Neural crest cell (in vitro differentiated cells): ENCODE measurements at regions not wholly inside any gene's neighbourhood (a gene's known extent, or its start where the extent isn't known, plus 50 kb on each side); places are given as distances from the start of the nearest gene placed in this dataset.

Source experiments
- DNase-seq: peaks from one replicate; pipeline ENCODE4 v3.0.0; 2021; ENCODE audit warnings: low read depth, mixed read lengths, low spot score
- H3K27ac Mint-ChIP-seq: one replicate; pipeline ENCODE4 v1.8.0; 2021; ENCODE audit warnings: mild to moderate bottlenecking, mixed read lengths; ENCODE audit not compliant: unreplicated experiment
- H3K27me3 Mint-ChIP-seq: 2 replicates; pipeline ENCODE4 v1.8.0; 2021; ENCODE audit warnings: low read depth, mild to moderate bottlenecking, mixed read lengths
- H3K36me3 Mint-ChIP-seq: 2 replicates; pipeline ENCODE4 v1.8.0; 2021; ENCODE audit warnings: low read depth, mild to moderate bottlenecking, mixed read lengths
- H3K4me1 Mint-ChIP-seq: 2 replicates; pipeline ENCODE4 v1.8.0; 2021; ENCODE audit warnings: mixed read lengths
- H3K4me3 Mint-ChIP-seq: one replicate; pipeline ENCODE4 v1.8.0; 2021; ENCODE audit warnings: mild to moderate bottlenecking, mixed read lengths
- H3K9me3 Mint-ChIP-seq: 2 replicates; pipeline ENCODE4 v1.8.0; 2021; ENCODE audit warnings: mixed read lengths
- TF ChIP-seq, protein P1 (sequence below): fragments of 200-600 bp; sonication (generic); conservative IDR thresholded peaks from 2 replicates; pipeline ENCODE4 v1.5.0; 2021; ENCODE audit warnings: antibody characterized with exemption, mild to moderate bottlenecking

DNA sequence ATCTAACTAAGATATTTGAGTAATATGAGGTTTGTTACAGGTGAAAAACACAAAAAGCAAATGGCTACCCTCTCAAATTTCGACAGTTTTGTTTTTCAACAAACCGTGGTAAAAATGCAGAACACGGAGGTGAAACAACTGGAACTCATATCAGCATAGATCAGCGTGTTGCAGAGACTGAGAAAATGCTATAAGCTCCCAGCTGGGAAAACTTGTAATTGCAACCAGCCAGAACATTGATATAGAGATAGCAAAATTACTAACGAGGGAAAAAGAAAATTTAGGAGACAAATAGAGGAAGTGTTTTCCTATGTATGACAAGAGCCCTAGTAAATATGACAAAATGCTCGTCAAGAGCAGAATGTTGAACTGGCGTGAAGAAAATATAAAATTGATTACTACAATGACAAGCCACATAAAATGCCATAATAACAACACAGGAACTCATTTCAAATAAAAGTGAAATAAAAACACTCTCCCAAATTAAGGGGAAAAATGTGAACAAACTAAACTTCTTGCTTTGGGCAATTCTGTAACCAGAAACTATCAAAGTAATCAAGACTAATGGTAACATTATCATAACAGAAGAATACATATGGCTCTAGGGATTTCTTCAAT lies 1989.8 kb downstream of the EFNA5 start:
- no peaks in the 10 kb centered on the region for H3K9me3 Mint-ChIP-seq
- TF ChIP-seq, protein P1, sequence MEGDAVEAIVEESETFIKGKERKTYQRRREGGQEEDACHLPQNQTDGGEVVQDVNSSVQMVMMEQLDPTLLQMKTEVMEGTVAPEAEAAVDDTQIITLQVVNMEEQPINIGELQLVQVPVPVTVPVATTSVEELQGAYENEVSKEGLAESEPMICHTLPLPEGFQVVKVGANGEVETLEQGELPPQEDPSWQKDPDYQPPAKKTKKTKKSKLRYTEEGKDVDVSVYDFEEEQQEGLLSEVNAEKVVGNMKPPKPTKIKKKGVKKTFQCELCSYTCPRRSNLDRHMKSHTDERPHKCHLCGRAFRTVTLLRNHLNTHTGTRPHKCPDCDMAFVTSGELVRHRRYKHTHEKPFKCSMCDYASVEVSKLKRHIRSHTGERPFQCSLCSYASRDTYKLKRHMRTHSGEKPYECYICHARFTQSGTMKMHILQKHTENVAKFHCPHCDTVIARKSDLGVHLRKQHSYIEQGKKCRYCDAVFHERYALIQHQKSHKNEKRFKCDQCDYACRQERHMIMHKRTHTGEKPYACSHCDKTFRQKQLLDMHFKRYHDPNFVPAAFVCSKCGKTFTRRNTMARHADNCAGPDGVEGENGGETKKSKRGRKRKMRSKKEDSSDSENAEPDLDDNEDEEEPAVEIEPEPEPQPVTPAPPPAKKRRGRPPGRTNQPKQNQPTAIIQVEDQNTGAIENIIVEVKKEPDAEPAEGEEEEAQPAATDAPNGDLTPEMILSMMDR = no peak
- H3K36me3 Mint-ChIP-seq = no peaks in the 10 kb centered on the region
- no peaks in the 10 kb centered on the region for H3K4me1 Mint-ChIP-seq
- no peak overlapping the region for H3K27ac Mint-ChIP-seq
- H3K27me3 Mint-ChIP-seq = no peaks in the 10 kb centered on the region
- DNase-seq = no peak
- no peak overlapping the region for H3K4me3 Mint-ChIP-seq

DNA sequence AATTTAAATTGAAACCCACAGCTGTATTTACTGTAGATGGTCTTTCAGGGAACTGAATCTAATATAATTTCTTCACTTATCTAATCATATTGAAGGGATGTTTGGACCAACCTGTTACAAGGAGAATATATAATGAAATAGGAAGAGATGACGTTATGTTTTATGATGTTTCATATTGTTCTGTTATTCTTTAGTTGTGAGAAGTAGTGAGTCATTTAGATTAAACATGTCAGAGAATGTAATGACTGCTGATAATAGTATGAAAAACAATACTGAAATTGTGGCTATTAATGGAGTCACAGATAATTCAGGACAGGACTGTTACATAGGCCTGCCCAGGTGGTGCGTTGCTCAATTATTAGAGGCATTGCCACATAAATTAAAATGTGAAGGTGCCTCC lies 1993.4 kb downstream of the EFNA5 start:
- no peak for DNase-seq
- no peaks in the 10 kb centered on the region for H3K27me3 Mint-ChIP-seq
- no peaks in the 10 kb centered on the region for H3K36me3 Mint-ChIP-seq
- no peak overlapping the region for H3K27ac Mint-ChIP-seq
- TF ChIP-seq, protein P1 = no peak
- H3K9me3 Mint-ChIP-seq = no peaks in the 10 kb centered on the region
- no peaks in the 10 kb centered on the region for H3K4me1 Mint-ChIP-seq
- no peak overlapping the region for H3K4me3 Mint-ChIP-seq

DNA sequence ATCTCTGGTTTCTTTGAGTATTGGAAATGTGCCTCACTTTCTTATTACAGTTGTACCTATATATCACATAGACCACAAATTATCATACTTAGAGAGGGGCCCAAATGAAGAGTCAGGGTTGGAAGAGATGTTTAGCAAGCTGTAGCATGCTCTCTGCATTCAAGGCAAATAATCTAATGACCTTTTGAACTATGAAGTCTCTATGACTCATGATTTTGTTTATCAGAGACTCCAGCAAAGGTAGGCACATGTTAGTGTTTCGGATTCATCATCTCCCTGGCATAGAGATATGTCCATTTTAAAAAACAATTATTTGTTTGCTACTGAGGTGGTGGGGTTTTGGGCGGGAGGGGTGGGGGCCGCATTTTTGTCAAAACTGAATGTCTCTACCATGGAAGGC lies 2000.1 kb downstream of the EFNA5 start:
- Mint-ChIP-seq H3K36me3 (no peaks in the 10 kb centered on the region), H3K27ac (no peak overlapping the region), H3K9me3 (peaks cover 17% of the 10 kb centered on the region), H3K4me3 (no peak overlapping the region), H3K4me1 (no peaks in the 10 kb centered on the region), H3K27me3 (no peaks in the 10 kb centered on the region)
- no peak for DNase-seq
- TF ChIP-seq, protein P1 = no peak

DNA sequence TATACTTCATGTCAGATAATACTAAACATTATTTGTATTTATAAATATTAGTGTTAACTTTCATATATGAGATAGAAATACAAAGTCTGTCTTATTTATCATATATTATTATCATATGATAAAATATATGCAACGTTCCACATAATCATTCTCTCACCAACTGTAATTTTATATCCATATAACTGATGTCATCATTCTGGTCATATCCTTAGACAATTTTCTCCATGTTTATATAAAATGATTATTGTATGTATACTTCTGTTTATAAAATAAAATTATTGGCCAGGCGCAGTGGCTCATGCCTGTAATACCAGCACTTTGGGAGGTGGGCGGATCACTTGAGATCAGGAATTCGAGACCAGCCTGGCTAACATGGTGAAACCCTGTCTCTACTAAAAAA lies 2007.1 kb downstream of the EFNA5 start:
- no peak for DNase-seq
- TF ChIP-seq, protein P1 = no peak
- no peaks in the 10 kb centered on the region for H3K36me3 Mint-ChIP-seq
- no peak overlapping the region for H3K4me3 Mint-ChIP-seq
- no peaks in the 10 kb centered on the region for H3K4me1 Mint-ChIP-seq
- H3K9me3 Mint-ChIP-seq = peaks cover 9% of the 10 kb centered on the region
- no peak overlapping the region for H3K27ac Mint-ChIP-seq
- H3K27me3 Mint-ChIP-seq = no peaks in the 10 kb centered on the region

DNA sequence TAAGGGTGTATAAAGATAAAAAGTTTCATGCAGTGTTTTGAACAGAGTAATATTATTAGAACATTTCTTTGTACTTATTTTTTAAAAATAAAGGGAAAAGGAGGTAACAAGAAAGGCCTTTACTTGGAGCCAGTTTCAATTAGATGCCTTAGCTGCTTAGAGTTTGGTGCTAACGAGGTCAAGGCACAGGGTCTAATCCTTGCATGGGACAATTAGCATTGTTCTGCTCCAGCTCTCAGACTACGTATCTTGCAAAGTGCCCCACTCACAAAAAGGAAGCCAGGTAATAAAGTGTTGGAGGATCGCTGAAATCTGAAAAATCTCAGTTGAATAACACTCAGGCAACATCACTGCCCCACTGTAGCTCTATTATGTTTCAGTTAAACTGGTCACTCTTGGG lies 2011.3 kb downstream of the EFNA5 start:
- Mint-ChIP-seq H3K36me3 (no peaks in the 10 kb centered on the region), H3K27me3 (no peaks in the 10 kb centered on the region), H3K27ac (no peak overlapping the region), H3K4me1 (no peaks in the 10 kb centered on the region), H3K4me3 (no peak overlapping the region), H3K9me3 (no peaks in the 10 kb centered on the region)
- DNase-seq = no peak
- TF ChIP-seq, protein P1 = no peak
